HCT116 (cell line): ENCODE measurements at regions not wholly inside any gene's neighbourhood (a gene's known extent, or its start where the extent isn't known, plus 50 kb on each side); places are given as distances from the start of the nearest gene placed in this dataset.

ENCODE experiments used
- ATAC-seq: fragments of 200-7000 bp; cut with Tn5 transposase; 2 replicates; pipeline ENCODE4 v1.9.1; 2020; ENCODE audit warnings: mild to moderate bottlenecking, moderate library complexity
- BruUV-seq: library from RNA; stranded (reverse); fragments of 400-500 nt; replicated peaks from 2 replicates; lab custom pipeline; 2021; lab: Mats Ljungman, UMichigan
- CTCF ChIA-PET: fragments of 300-600 bp; sonication (Branson Sonifier 250); formaldehyde crosslinking; loops from one replicate; lab custom pipeline; 2021; ENCODE audit warnings: antibody characterized with exemption; lab: Charles Lee
- POLR2A ChIA-PET: fragments of 300-600, 350-600 bp; sonication (Branson Sonifier 250); formaldehyde crosslinking; loops from one replicate; lab custom pipeline; 2021; ENCODE audit warnings: antibody characterized with exemption; lab: Charles Lee
- RAD21 ChIA-PET, 2 experiments: fragments of 300-600 bp; sonication (Branson Sonifier 250); formaldehyde crosslinking; loops; one replicate each; lab custom pipeline; 2023; ENCODE audit warnings: low total read pairs in 2 of 2; ENCODE audit not compliant: uncharacterized antibody in 2 of 2, unreplicated experiment in 2 of 2, low non-redundant PET in 1 of 2; lab: Charles Lee
- DNase-seq: peaks from one replicate; pipeline ENCODE4 v3.0.0-alpha.2; 2010; ENCODE audit warnings: low read depth, low spot score
- H2AFZ ChIP-seq: fragments of 200-600 bp; shearing (Covaris generic), sonication (generic); 2 replicates; pipeline ENCODE4 v1.6.1; 2017; ENCODE audit warnings: low read depth, mixed run types, mixed read lengths, antibody characterized with exemption, low read length; ENCODE audit not compliant: poor library complexity, severe bottlenecking
- H3K27ac ChIP-seq: 2 replicates; pipeline ENCODE4 v1.5.1; 2012; ENCODE audit warnings: low read depth, low read length
- H3K27me3 ChIP-seq: fragments of 200-600 bp; sonication (generic); 2 replicates; pipeline ENCODE4 v1.6.1; 2016; ENCODE audit warnings: mixed run types, low read length, mixed read lengths; ENCODE audit not compliant: insufficient read depth
- H3K36me3 ChIP-seq, 2 experiments: fragments of 200-500 bp in 1 of 2; fragments of 200-600 bp in 1 of 2; sonication (Bioruptor generic) in 1 of 2; sonication (generic) in 1 of 2; 2 replicates each; pipeline versions ENCODE4 v1.5.1 to v1.6.1; 2014 to 2016; ENCODE audit warnings: low read length in 2 of 2, inconsistent platforms in 1 of 2, mixed read lengths in 1 of 2, mixed run types in 1 of 2; ENCODE audit not compliant: insufficient read depth in 2 of 2, control insufficient read depth in 1 of 2
- H3K4me1 ChIP-seq, 2 experiments: fragments of 200-600 bp in 1 of 2; sonication (generic) in 1 of 2; 2 replicates each; pipeline versions ENCODE4 v1.5.1 to v1.6.1; 2012 to 2017; ENCODE audit warnings: low read length in 2 of 2, inconsistent platforms in 1 of 2, mild to moderate bottlenecking in 1 of 2, mixed read lengths in 1 of 2, mixed run types in 1 of 2, moderate library complexity in 1 of 2; ENCODE audit not compliant: insufficient read depth in 2 of 2, control insufficient read depth in 1 of 2
- H3K4me2 ChIP-seq: fragments of 200-600 bp; sonication (generic); 2 replicates; pipeline ENCODE4 v1.6.1; 2017; ENCODE audit warnings: mixed run types, low read length, mixed read lengths
- H3K4me3 ChIP-seq, 2 experiments: fragments of 200-600 bp in 1 of 2; sonication (generic) in 1 of 2; replicated peaks in 1 of 2; 2 replicates each; pipeline ENCODE4 v1.5.1; 2011 to 2016; ENCODE audit warnings: low read length in 2 of 2, control low read depth in 1 of 2, low read depth in 1 of 2, mild to moderate bottlenecking in 1 of 2, mixed read lengths in 1 of 2, mixed run types in 1 of 2
- H3K79me2 ChIP-seq: fragments of 200-600 bp; sonication (generic); 2 replicates; pipeline ENCODE4 v1.6.1; 2017; ENCODE audit warnings: mild to moderate bottlenecking, mixed run types, low read length, moderate library complexity, mixed read lengths; ENCODE audit not compliant: insufficient read depth
- H3K9ac ChIP-seq: fragments of 200-600 bp; sonication (generic); 2 replicates; pipeline ENCODE4 v1.6.1; 2016; ENCODE audit warnings: low read length, mixed read lengths
- H3K9me2 ChIP-seq: fragments of 200-600 bp; sonication (generic), shearing (Covaris generic); 2 replicates; pipeline ENCODE4 v1.6.1; 2017; ENCODE audit warnings: mixed run types, mild to moderate bottlenecking, moderate library complexity; ENCODE audit not compliant: insufficient read depth
- H3K9me3 ChIP-seq, 2 experiments: fragments of 200-500 bp in 1 of 2; fragments of 200-600 bp in 1 of 2; sonication (Bioruptor generic) in 1 of 2; sonication (generic) in 1 of 2; 2 replicates each; pipeline ENCODE4 v1.6.1; 2014 to 2017; ENCODE audit warnings: low read length in 2 of 2, mixed read lengths in 2 of 2, inconsistent platforms in 1 of 2, low read depth in 1 of 2, mild to moderate bottlenecking in 1 of 2, mixed run types in 1 of 2, moderate library complexity in 1 of 2; ENCODE audit not compliant: control insufficient read depth in 1 of 2, insufficient read depth in 1 of 2
- H4K20me1 ChIP-seq: fragments of 200-600 bp; sonication (generic), shearing (Covaris generic); 2 replicates; pipeline ENCODE4 v1.6.1; 2017; ENCODE audit warnings: mixed run types, mild to moderate bottlenecking, moderate library complexity; ENCODE audit not compliant: insufficient read depth
- CBX3 ChIP-seq: IDR thresholded peaks from 2 replicates; pipeline ENCODE4 v1.6.1; 2012; ENCODE audit warnings: low read depth
- CEBPB ChIP-seq: IDR thresholded peaks from 2 replicates; pipeline ENCODE4 v1.6.1; 2012; ENCODE audit warnings: low read depth
- EGR1 ChIP-seq: IDR thresholded peaks from 2 replicates; pipeline ENCODE4 v1.6.1; 2012; ENCODE audit warnings: low read depth
- EZH2 ChIP-seq: fragments of 200-600 bp; sonication (generic); IDR thresholded peaks from 2 replicates; pipeline ENCODE4 v1.6.1; 2017; ENCODE audit warnings: antibody characterized with exemption, mixed run types
- JUND ChIP-seq: IDR thresholded peaks from 2 replicates; pipeline ENCODE4 v1.6.1; 2012
- POLR2A ChIP-seq: IDR thresholded peaks from 2 replicates; pipeline ENCODE4 v1.7.0; 2011; ENCODE audit warnings: borderline replicate concordance; ENCODE audit not compliant: insufficient read depth, insufficient read length; ENCODE audit errors: extremely low read depth
- POLR2AphosphoS5 ChIP-seq: IDR thresholded peaks from 2 replicates; pipeline ENCODE4 v1.6.1; 2011; ENCODE audit warnings: mild to moderate bottlenecking, low read depth, low read length, moderate library complexity
- RAD21 ChIP-seq: IDR thresholded peaks from 2 replicates; pipeline ENCODE4 v1.6.1; 2012; ENCODE audit warnings: low read depth, mild to moderate bottlenecking
- SIN3A ChIP-seq: IDR thresholded peaks from 2 replicates; pipeline ENCODE4 v1.6.1; 2012; ENCODE audit warnings: low read depth
- TCF7L2 ChIP-seq: IDR thresholded peaks from 2 replicates; pipeline ENCODE4 v1.7.0; 2011; ENCODE audit warnings: borderline replicate concordance, inconsistent platforms; ENCODE audit not compliant: insufficient read depth, insufficient read length; ENCODE audit errors: extremely low read depth
- YY1 ChIP-seq: IDR thresholded peaks from 2 replicates; pipeline ENCODE4 v1.6.1; 2011; ENCODE audit warnings: low read length, low read depth, moderate library complexity, mild to moderate bottlenecking; ENCODE audit not compliant: insufficient replicate concordance; ENCODE audit errors: extremely low read depth
- intact Hi-C: fragments of 100-400 bp; cut with micrococcal nuclease; formaldehyde crosslinking; loops from 2 replicates; pipeline ENCODE4 v1.10.0; 2022
- TF ChIP-seq, protein P1 (sequence below), 3 experiments: fragments of 200-600 bp in 1 of 3; sonication (generic) in 1 of 3; IDR thresholded peaks in 2 of 3; conservative IDR thresholded peaks in 1 of 3; 2 replicates each; pipeline ENCODE4 v1.5.1; 2012 to 2017; ENCODE audit warnings: low read depth in 2 of 3, low read length in 2 of 3, antibody characterized with exemption in 1 of 3, borderline replicate concordance in 1 of 3, control low read depth in 1 of 3, mild to moderate bottlenecking in 1 of 3, mixed read lengths in 1 of 3, mixed run types in 1 of 3, moderate library complexity in 1 of 3; ENCODE audit not compliant: insufficient read depth in 1 of 3
- TF ChIP-seq, protein P2 (sequence below): IDR thresholded peaks from 2 replicates; pipeline ENCODE4 v1.6.1; 2011; ENCODE audit warnings: mild to moderate bottlenecking, low read length, moderate library complexity; ENCODE audit not compliant: insufficient replicate concordance; ENCODE audit errors: extremely low read depth

DNA sequence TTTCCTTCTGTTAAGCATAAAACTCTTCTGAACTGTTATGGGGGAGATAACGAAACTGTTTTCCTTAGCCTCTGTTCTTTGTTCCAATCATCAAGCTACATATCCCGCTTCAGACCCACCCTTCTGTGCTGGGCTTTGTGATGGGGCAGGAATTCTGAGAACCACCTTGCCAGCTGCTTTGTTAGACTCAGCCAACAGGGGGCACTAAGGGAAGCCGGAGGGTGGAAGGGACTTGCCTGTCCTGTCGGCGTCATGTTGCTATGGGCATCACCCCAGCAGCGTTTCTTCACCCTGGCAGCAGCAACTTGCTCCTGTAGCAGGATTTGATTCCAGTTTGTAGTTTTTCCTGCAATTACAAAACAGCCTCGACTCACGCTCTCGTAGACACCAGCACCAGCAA is 169.1 kb downstream of the CAAP1 start:
- no TSS peak for BruUV-seq
- CTCF ChIA-PET = interaction anchor here (0.6 to 3.0 kb wide), 15 partner anchors 9 to 253 kb away, joined by 3 to 13 read pairs (median 5); no protein-coding TSS in a partner anchor
- POLR2A ChIA-PET = no interaction called here

More for the DNA sequence above, 169.1 kb downstream of the CAAP1 start:
- DNase-seq (peak; percentile 55), ATAC-seq (peak; percentile 99)
- Histone ChIP-seq H3K9me2 (no peaks in the 10 kb centered on the region), H3K4me3 (no peak overlapping the region), H3K4me1 (no peaks in the 10 kb centered on the region), H2AFZ (peak overlapping the region; percentile 59), H3K27me3 (0 out of 2 replicates have a peak, but pooled peaks cover 25% of the 10 kb centered on the region), H3K9ac (no peak overlapping the region), H3K9me3 (no peaks in the 10 kb centered on the region), H3K4me2 (peak overlapping the region; percentile 26), H3K27ac (no peak overlapping the region), H3K79me2 (no peaks in the 10 kb centered on the region), H4K20me1 (no peaks in the 10 kb centered on the region), H3K36me3 (no peaks in the 10 kb centered on the region)
- intact Hi-C loops = loop anchor here (1.0 to 5.0 kb wide), 2 partner anchors 133 to 254 kb away; no protein-coding TSS in a partner anchor
- TF ChIP-seq RAD21 (peak; percentile 48), TCF7L2 (no peak), SIN3A (no peak), EZH2 (no peak), YY1 (peak; percentile 49), CEBPB (no peak), CBX3 (no peak), JUND (no peak), POLR2AphosphoS5 (no peak), EGR1 (no peak), POLR2A (no peak)
- TF ChIP-seq, protein P1, sequence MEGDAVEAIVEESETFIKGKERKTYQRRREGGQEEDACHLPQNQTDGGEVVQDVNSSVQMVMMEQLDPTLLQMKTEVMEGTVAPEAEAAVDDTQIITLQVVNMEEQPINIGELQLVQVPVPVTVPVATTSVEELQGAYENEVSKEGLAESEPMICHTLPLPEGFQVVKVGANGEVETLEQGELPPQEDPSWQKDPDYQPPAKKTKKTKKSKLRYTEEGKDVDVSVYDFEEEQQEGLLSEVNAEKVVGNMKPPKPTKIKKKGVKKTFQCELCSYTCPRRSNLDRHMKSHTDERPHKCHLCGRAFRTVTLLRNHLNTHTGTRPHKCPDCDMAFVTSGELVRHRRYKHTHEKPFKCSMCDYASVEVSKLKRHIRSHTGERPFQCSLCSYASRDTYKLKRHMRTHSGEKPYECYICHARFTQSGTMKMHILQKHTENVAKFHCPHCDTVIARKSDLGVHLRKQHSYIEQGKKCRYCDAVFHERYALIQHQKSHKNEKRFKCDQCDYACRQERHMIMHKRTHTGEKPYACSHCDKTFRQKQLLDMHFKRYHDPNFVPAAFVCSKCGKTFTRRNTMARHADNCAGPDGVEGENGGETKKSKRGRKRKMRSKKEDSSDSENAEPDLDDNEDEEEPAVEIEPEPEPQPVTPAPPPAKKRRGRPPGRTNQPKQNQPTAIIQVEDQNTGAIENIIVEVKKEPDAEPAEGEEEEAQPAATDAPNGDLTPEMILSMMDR (IDR thresholded peaks at IDR 0.05 in 2 of 3, conservative IDR thresholded peaks at IDR 0.05 in 1 of 3; ENCODE audit: borderline replicate concordance in 1 of 3, insufficient read depth in 1 of 3, low read depth in 2 of 3, low read length in 2 of 3) = peak; percentile 34 to 89 (median 77); a peak in 5 of 6 replicates
- TF ChIP-seq, protein P2, sequence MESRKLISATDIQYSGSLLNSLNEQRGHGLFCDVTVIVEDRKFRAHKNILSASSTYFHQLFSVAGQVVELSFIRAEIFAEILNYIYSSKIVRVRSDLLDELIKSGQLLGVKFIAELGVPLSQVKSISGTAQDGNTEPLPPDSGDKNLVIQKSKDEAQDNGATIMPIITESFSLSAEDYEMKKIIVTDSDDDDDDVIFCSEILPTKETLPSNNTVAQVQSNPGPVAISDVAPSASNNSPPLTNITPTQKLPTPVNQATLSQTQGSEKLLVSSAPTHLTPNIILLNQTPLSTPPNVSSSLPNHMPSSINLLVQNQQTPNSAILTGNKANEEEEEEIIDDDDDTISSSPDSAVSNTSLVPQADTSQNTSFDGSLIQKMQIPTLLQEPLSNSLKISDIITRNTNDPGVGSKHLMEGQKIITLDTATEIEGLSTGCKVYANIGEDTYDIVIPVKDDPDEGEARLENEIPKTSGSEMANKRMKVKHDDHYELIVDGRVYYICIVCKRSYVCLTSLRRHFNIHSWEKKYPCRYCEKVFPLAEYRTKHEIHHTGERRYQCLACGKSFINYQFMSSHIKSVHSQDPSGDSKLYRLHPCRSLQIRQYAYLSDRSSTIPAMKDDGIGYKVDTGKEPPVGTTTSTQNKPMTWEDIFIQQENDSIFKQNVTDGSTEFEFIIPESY = no peak
- RAD21 ChIA-PET = no interaction called here
